Astrocyte of the spinal cord (primary cell): ENCODE measurements at regions not wholly inside any gene's neighbourhood (a gene's known extent, or its start where the extent isn't known, plus 50 kb on each side); places are given as distances from the start of the nearest gene placed in this dataset.
"Not testable (repeated sequence)": the region's sequence is repeated elsewhere in the genome, so short reads cannot be mapped to it uniquely, and the experiment has no call there.

Source experiments
- DNase-seq: peaks from one replicate; pipeline ENCODE4 v3.0.0; 2011; ENCODE audit warnings: low read depth, low spot score
- H3K4me3 ChIP-seq: 2 replicates; pipeline ENCODE4 v1.5.1; 2011; ENCODE audit warnings: low read depth, mild to moderate bottlenecking, low read length, moderate library complexity
- in situ Hi-C: cut with HindIII; loops from 2 replicates; pipeline ENCODE4 v1.10.0; 2017; ENCODE audit warnings: low sequenced_read_pairs
- TF ChIP-seq, protein P1 (sequence below): IDR thresholded peaks from 2 replicates; pipeline ENCODE4 v1.5.1; 2012; ENCODE audit warnings: low read depth, mild to moderate bottlenecking, low read length, inconsistent platforms

- peak; percentile 48 for DNase-seq
- TF ChIP-seq, protein P1, sequence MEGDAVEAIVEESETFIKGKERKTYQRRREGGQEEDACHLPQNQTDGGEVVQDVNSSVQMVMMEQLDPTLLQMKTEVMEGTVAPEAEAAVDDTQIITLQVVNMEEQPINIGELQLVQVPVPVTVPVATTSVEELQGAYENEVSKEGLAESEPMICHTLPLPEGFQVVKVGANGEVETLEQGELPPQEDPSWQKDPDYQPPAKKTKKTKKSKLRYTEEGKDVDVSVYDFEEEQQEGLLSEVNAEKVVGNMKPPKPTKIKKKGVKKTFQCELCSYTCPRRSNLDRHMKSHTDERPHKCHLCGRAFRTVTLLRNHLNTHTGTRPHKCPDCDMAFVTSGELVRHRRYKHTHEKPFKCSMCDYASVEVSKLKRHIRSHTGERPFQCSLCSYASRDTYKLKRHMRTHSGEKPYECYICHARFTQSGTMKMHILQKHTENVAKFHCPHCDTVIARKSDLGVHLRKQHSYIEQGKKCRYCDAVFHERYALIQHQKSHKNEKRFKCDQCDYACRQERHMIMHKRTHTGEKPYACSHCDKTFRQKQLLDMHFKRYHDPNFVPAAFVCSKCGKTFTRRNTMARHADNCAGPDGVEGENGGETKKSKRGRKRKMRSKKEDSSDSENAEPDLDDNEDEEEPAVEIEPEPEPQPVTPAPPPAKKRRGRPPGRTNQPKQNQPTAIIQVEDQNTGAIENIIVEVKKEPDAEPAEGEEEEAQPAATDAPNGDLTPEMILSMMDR: no peak
- in situ Hi-C loops: no loop called here
- H3K4me3 ChIP-seq: no peak overlapping the region
These were observed 181.2 kb downstream of the FAM124B start for GRCh38 chr2:224220586-224221255.

- in situ Hi-C loops: no loop called here
These were observed 180.7 kb upstream of the SERPINE2 start for GRCh38 chr2:224219781-224220180.

DNA sequence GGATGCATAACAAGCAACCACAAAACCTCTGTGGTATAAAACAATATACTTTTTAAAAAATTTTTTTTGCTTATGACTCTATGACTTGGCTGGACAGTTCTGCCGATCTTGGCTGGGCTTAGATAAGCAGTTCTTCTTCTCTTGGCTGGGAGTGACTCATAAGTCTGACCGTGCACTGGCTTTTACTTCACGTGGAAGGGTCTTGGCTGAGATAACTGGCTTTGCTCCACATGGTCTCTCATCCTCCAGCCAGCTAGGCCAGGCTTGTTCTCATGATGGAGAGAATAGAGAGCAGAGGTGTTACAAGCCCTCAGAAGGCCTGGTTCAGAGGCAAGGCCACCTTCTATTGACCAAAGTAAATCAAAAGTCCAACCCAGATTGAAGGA lies 178.9 kb upstream of the SERPINE2 start:
- H3K4me3 ChIP-seq: no peak overlapping the region
- TF ChIP-seq, protein P1: no peak
- in situ Hi-C loops: no loop called here
- peak; percentile 87 for DNase-seq

More at GRCh38 chr2:224219781-224220180, 180.7 kb upstream of the SERPINE2 start:
- H3K4me3 ChIP-seq: no peak overlapping the region
- DNase-seq: no peak
- TF ChIP-seq, protein P1: no peak

DNA sequence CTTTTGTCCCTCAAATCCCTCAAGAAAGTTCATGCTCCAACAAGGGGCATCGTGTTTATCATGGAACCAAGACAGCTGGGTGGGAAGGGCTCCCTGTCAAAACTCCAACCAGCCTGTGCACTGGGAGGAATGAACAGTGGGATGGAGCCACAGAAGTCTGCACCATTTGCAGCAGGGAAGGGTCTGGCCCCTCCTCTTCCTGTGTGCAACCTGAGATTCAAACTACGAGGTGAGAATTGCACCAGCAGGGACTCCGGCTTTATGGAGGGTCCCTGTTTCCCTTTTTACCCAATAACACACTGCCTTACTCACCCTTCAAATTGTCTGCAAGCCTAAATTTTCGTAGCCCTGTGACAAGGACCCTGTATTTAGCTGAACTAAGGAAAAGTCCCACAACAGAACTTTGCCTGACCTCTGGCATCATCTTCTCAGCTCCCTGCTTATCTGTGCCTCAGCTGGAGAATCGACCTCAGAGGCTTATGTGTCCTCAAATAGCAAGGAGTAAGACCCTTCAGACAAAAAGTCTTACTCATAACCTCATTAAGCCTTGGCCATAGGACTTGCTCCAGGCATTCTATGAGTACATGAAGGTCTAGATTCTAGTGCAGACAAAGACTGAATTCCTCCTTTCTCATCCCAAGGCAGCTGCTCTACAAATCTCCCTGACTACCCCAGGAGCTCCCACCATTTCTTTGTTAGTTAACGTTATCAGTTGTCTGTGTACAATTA lies 178.3 kb upstream of the SERPINE2 start:
- no peak for DNase-seq
- in situ Hi-C loops: no loop called here
- no peak overlapping the region for H3K4me3 ChIP-seq
- TF ChIP-seq, protein P1: no peak

GRCh38 chr2:224215611-224216010 lies 176.5 kb upstream of the SERPINE2 start:
- H3K4me3 ChIP-seq, in situ Hi-C loops, DNase-seq: not testable (repeated sequence)

- TF ChIP-seq, protein P1: no peak
- no peak overlapping the region for H3K4me3 ChIP-seq
- DNase-seq: no peak
- in situ Hi-C loops: no loop called here
These were observed 174.3 kb upstream of the SERPINE2 start for GRCh38 chr2:224213396-224213795.

DNA sequence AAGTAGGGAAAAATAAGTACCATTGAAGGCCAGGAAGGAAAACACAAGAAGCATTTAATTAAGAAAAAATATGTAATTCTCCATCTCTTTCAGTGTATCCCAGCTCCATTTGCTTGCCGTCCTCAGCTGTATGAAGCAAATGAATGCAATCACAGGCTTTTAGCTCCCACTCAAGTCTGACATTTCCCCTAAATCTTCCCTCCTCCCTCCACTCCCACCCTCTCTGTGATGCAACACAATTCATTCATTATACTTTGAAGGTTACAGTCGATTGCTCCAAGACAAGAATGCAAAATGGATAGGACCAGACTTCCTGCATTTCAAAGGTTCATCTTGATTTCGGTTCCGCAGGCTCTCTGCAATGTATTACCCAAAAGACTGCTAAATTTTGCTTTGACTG lies 172.7 kb upstream of the SERPINE2 start:
- DNase-seq: no peak
- TF ChIP-seq, protein P1: no peak
- H3K4me3 ChIP-seq: no peak overlapping the region
- in situ Hi-C loops: no loop called here
